ENCODE measurements at regions not wholly inside any gene's neighbourhood (a gene's known extent, or its start where the extent isn't known, plus 50 kb on each side); places are given as distances from the start of the nearest gene placed in this dataset.

- no peak for TF ChIP-seq CTCF (IDR thresholded peaks at IDR 0.05; ENCODE audit: borderline replicate concordance, insufficient read depth, low read depth, low read length)
- no peak overlapping the region for H3K4me3 ChIP-seq (ENCODE audit: low read depth, low read length)
Observed at GRCh38 chr18:28512357-28512756, 335.4 kb upstream of the CDH2 start.

DNA sequence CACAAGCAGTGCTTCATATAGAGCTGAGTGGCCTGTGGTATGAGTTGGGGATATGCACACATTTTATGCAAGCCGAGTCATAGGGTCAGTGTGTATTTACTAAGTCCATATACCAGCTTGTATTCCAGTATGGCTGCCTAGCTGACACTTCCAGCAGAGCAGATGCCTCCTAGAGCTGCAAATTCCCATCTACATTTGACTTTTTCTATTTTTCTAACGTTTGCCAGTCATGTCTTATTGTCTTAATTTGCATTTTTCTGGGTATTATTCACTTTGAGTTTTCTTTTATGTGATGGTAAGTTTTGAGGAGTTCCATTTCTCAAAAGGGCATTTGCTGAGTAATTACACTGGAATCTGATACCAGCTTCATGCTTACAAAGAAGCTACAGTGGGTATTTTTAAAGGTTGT lies 334.5 kb upstream of the CDH2 start:
- TF ChIP-seq CTCF (IDR thresholded peaks at IDR 0.05; ENCODE audit: borderline replicate concordance, insufficient read depth, low read depth, low read length), result no peak
- no peak overlapping the region for H3K4me3 ChIP-seq (ENCODE audit: low read depth, low read length)

- H3K4me3 ChIP-seq (ENCODE audit: low read depth, low read length), result no peak overlapping the region
- no peak for TF ChIP-seq CTCF (IDR thresholded peaks at IDR 0.05; ENCODE audit: borderline replicate concordance, insufficient read depth, low read depth, low read length)
Observed at GRCh38 chr18:28510210-28510609, 333.3 kb upstream of the CDH2 start.

- H3K4me3 ChIP-seq (ENCODE audit: low read depth, low read length), result no peak overlapping the region
- TF ChIP-seq CTCF (IDR thresholded peaks at IDR 0.05; ENCODE audit: borderline replicate concordance, insufficient read depth, low read depth, low read length), result no peak
Observed at GRCh38 chr18:28504066-28504465, 327.1 kb upstream of the CDH2 start.

- TF ChIP-seq CTCF (IDR thresholded peaks at IDR 0.05; ENCODE audit: borderline replicate concordance, insufficient read depth, low read depth, low read length), result no peak
- H3K4me3 ChIP-seq (ENCODE audit: low read depth, low read length), result no peak overlapping the region
Observed at GRCh38 chr18:28494151-28494550, 317.2 kb upstream of the CDH2 start.

- H3K4me3 ChIP-seq (ENCODE audit: low read depth, low read length), result no peak overlapping the region
- no peak for TF ChIP-seq CTCF (IDR thresholded peaks at IDR 0.05; ENCODE audit: borderline replicate concordance, insufficient read depth, low read depth, low read length)
Observed at GRCh38 chr18:28485918-28486317, 309.0 kb upstream of the CDH2 start.

- H3K4me3 ChIP-seq (ENCODE audit: low read depth, low read length), result no peak overlapping the region
- no peak for TF ChIP-seq CTCF (IDR thresholded peaks at IDR 0.05; ENCODE audit: borderline replicate concordance, insufficient read depth, low read depth, low read length)
Observed at GRCh38 chr18:28485210-28485801, 308.4 kb upstream of the CDH2 start.

All from GM12875 (cell line).